SK-MEL-5 (cell line): ENCODE measurements at regions not wholly inside any gene's neighbourhood (a gene's known extent, or its start where the extent isn't known, plus 50 kb on each side); places are given as distances from the start of the nearest gene placed in this dataset.

Experiments
- DNase-seq: peaks from one replicate; pipeline ENCODE4 v3.0.0-alpha.2; 2016; ENCODE audit warnings: low read depth, low spot score
- in situ Hi-C: cut with HindIII; loops from 2 replicates; pipeline ENCODE4 v1.10.0; 2016; ENCODE audit warnings: low sequenced_read_pairs, high pct_unique_total_duplicates, low pct_unique_long_range_greater_than_20kb

GRCh38 chr2:18861951-18862350, 272.6 kb upstream of the NT5C1B start:
- no peak for DNase-seq
- in situ Hi-C loops = no loop called here

GRCh38 chr2:18860179-18860578, 270.8 kb upstream of the NT5C1B start:
- in situ Hi-C loops = no loop called here
- DNase-seq = no peak

GRCh38 chr2:18856765-18857164, 267.4 kb upstream of the NT5C1B start:
- in situ Hi-C loops = no loop called here
- no peak for DNase-seq

- in situ Hi-C loops = no loop called here
- peak; percentile 62 for DNase-seq
These were observed 265.7 kb upstream of the NT5C1B start for GRCh38 chr2:18855027-18855426.

GRCh38 chr2:18849841-18850578, 260.6 kb upstream of the NT5C1B start:
- in situ Hi-C loops = no loop called here
- no peak for DNase-seq

- in situ Hi-C loops = no loop called here
- no peak for DNase-seq
These were observed 259.3 kb upstream of the NT5C1B start for GRCh38 chr2:18848646-18849045.

GRCh38 chr2:18845854-18846445, 256.6 kb upstream of the NT5C1B start:
- in situ Hi-C loops = no loop called here

GRCh38 chr2:18842836-18843235, 253.5 kb upstream of the NT5C1B start:
- in situ Hi-C loops = no loop called here

More at GRCh38 chr2:18845854-18846445, 256.6 kb upstream of the NT5C1B start:
- no peak for DNase-seq

GRCh38 chr2:18841248-18842150, 252.1 kb upstream of the NT5C1B start:
- in situ Hi-C loops = no loop called here
- no peak for DNase-seq

More at GRCh38 chr2:18842836-18843235, 253.5 kb upstream of the NT5C1B start:
- DNase-seq = no peak

GRCh38 chr2:18837240-18837639, 247.9 kb upstream of the NT5C1B start:
- DNase-seq = no peak
- in situ Hi-C loops = no loop called here

- DNase-seq = peak; percentile 39
- in situ Hi-C loops = no loop called here
These were observed 247.1 kb upstream of the NT5C1B start for GRCh38 chr2:18836436-18836835.

- DNase-seq = no peak
- in situ Hi-C loops = no loop called here
These were observed 246.4 kb upstream of the NT5C1B start for GRCh38 chr2:18835787-18836186.

GRCh38 chr2:18834341-18834740, 245.0 kb upstream of the NT5C1B start:
- DNase-seq = no peak

GRCh38 chr2:18833941-18834340, 244.6 kb upstream of the NT5C1B start:
- in situ Hi-C loops = no loop called here
- DNase-seq = no peak

More at GRCh38 chr2:18834341-18834740, 245.0 kb upstream of the NT5C1B start:
- in situ Hi-C loops = no loop called here

- in situ Hi-C loops = no loop called here
- no peak for DNase-seq
These were observed 242.6 kb upstream of the NT5C1B start for GRCh38 chr2:18831916-18832510.

GRCh38 chr2:18830962-18831361, 241.6 kb upstream of the NT5C1B start:
- DNase-seq = no peak
- in situ Hi-C loops = no loop called here

GRCh38 chr2:18829976-18830375, 240.6 kb upstream of the NT5C1B start:
- in situ Hi-C loops = no loop called here
- DNase-seq = no peak
